Thyroid gland (tissue), 4 donors: ENCODE measurements at regions not wholly inside any gene's neighbourhood (a gene's known extent, or its start where the extent isn't known, plus 50 kb on each side); places are given as distances from the start of the nearest gene placed in this dataset.

Source experiments
- POLR2A ChIP-seq, 2 donors: fragments of 450-650 bp; IDR thresholded peaks; one replicate each; pipeline ENCODE4 v1.6.1; 2017; ENCODE audit warnings: antibody characterized with exemption in 2 of 2, mild to moderate bottlenecking in 2 of 2, moderate library complexity in 1 of 2
- TF ChIP-seq, protein P1 (sequence below), 6 experiments: fragments of 200-600 bp in 3 of 6; fragments of 450-650 bp in 3 of 6; sonication (generic) in 3 of 6; IDR thresholded peaks; one replicate each; pipeline ENCODE4 v1.5.1; 2016 to 2019; ENCODE audit warnings: antibody characterized with exemption in 6 of 6, mild to moderate bottlenecking in 2 of 6, inconsistent platforms in 1 of 6, moderate library complexity in 1 of 6

DNA sequence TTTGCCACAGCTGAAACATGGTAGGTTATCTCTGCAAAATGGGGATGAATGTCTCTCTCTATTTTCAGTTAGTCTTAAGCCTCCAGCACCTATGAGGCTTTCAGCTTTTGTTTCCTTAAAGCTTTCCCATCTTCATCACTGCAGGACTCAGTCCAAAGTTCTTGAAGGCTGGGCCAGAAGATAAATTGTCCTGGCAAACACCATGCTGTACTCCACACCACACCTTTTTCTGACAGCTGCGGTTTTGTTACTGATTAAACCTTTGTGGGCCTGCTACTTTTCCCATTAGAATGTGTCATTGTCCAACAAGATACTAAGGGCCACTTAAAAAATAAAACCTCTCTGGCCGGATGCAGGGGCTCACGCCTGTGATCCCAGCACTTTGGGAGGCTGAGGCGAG, 87.2 kb upstream of the A1CF start:
- TF ChIP-seq POLR2A (IDR thresholded peaks at IDR 0.05) = no peak
- TF ChIP-seq, protein P1, sequence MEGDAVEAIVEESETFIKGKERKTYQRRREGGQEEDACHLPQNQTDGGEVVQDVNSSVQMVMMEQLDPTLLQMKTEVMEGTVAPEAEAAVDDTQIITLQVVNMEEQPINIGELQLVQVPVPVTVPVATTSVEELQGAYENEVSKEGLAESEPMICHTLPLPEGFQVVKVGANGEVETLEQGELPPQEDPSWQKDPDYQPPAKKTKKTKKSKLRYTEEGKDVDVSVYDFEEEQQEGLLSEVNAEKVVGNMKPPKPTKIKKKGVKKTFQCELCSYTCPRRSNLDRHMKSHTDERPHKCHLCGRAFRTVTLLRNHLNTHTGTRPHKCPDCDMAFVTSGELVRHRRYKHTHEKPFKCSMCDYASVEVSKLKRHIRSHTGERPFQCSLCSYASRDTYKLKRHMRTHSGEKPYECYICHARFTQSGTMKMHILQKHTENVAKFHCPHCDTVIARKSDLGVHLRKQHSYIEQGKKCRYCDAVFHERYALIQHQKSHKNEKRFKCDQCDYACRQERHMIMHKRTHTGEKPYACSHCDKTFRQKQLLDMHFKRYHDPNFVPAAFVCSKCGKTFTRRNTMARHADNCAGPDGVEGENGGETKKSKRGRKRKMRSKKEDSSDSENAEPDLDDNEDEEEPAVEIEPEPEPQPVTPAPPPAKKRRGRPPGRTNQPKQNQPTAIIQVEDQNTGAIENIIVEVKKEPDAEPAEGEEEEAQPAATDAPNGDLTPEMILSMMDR (IDR thresholded peaks at IDR 0.05) = no peak
